Peyer's patch (tissue), 4 donors: ENCODE measurements at regions not wholly inside any gene's neighbourhood (a gene's known extent, or its start where the extent isn't known, plus 50 kb on each side); places are given as distances from the start of the nearest gene placed in this dataset.
"Not testable (repeated sequence)": the region's sequence is repeated elsewhere in the genome, so short reads cannot be mapped to it uniquely, and the experiment has no call there.

Source experiments
- DNase-seq, 3 donors: peaks; one replicate each; pipeline ENCODE4 v3.0.0-alpha.2; 2017 to 2019
- H3K27ac ChIP-seq, 4 donors: fragments of 200-600 bp; sonication (generic); one replicate each; pipeline ENCODE4 v1.5.1; 2016 to 2019
- H3K27me3 ChIP-seq, 2 donors: fragments of 200-600 bp; sonication (generic); one replicate each; pipeline ENCODE4 v1.5.1; 2019
- H3K36me3 ChIP-seq, 3 donors: fragments of 200-600 bp; sonication (generic); one replicate each; pipeline ENCODE4 v1.5.1; 2016 to 2019
- H3K4me1 ChIP-seq, 4 donors: fragments of 200-600 bp; sonication (generic); one replicate each; pipeline ENCODE4 v1.5.1; 2016 to 2019
- H3K4me3 ChIP-seq, 4 donors: fragments of 200-600 bp; sonication (generic); 1 replicate in 3 of 4; 2 replicates in 1 of 4; pipeline ENCODE4 v1.5.1; 2016 to 2019; ENCODE audit warnings: mild to moderate bottlenecking in 1 of 4
- H3K9me3 ChIP-seq, 4 donors: fragments of 200-600 bp; sonication (generic); one replicate each; pipeline ENCODE4 v1.5.1; 2016 to 2019; ENCODE audit warnings: mild to moderate bottlenecking in 1 of 4
- POLR2A ChIP-seq, 2 donors: fragments of 450-650 bp; IDR thresholded peaks; one replicate each; pipeline ENCODE4 v1.5.1; 2017; ENCODE audit warnings: antibody characterized with exemption in 2 of 2, mild to moderate bottlenecking in 2 of 2, moderate library complexity in 2 of 2
- TF ChIP-seq, protein P1 (sequence below), 6 experiments: fragments of 450-650 bp in 4 of 6; fragments of 200-600 bp in 2 of 6; sonication (generic) in 1 of 6; IDR thresholded peaks; one replicate each; pipeline ENCODE4 v1.5.1; 2017 to 2019; ENCODE audit warnings: antibody characterized with exemption in 6 of 6, mild to moderate bottlenecking in 3 of 6, moderate library complexity in 1 of 6

GRCh38 chr19:30841934-30842333, 469.8 kb downstream of the ZNF536 start:
- Histone ChIP-seq H3K4me1 (no peaks in the 10 kb centered on the region), H3K9me3 (no peaks in the 10 kb centered on the region), H3K27me3 (no peaks in the 10 kb centered on the region), H3K4me3 (no peak overlapping the region), H3K36me3 (no peaks in the 10 kb centered on the region), H3K27ac (no peak overlapping the region)
- DNase-seq, result no peak
- TF ChIP-seq, protein P1, sequence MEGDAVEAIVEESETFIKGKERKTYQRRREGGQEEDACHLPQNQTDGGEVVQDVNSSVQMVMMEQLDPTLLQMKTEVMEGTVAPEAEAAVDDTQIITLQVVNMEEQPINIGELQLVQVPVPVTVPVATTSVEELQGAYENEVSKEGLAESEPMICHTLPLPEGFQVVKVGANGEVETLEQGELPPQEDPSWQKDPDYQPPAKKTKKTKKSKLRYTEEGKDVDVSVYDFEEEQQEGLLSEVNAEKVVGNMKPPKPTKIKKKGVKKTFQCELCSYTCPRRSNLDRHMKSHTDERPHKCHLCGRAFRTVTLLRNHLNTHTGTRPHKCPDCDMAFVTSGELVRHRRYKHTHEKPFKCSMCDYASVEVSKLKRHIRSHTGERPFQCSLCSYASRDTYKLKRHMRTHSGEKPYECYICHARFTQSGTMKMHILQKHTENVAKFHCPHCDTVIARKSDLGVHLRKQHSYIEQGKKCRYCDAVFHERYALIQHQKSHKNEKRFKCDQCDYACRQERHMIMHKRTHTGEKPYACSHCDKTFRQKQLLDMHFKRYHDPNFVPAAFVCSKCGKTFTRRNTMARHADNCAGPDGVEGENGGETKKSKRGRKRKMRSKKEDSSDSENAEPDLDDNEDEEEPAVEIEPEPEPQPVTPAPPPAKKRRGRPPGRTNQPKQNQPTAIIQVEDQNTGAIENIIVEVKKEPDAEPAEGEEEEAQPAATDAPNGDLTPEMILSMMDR (IDR thresholded peaks at IDR 0.05), result no peak
- no peak for TF ChIP-seq POLR2A (IDR thresholded peaks at IDR 0.05)

GRCh38 chr19:30830875-30831274, 458.7 kb downstream of the ZNF536 start:
- no peak for DNase-seq
- TF ChIP-seq, protein P1 (IDR thresholded peaks at IDR 0.05), result no peak
- TF ChIP-seq POLR2A (IDR thresholded peaks at IDR 0.05), result no peak
- no peaks in the 10 kb centered on the region for H3K9me3 ChIP-seq
- no peak overlapping the region for H3K27ac ChIP-seq
- H3K27me3 ChIP-seq, result no peaks in the 10 kb centered on the region
- no peaks in the 10 kb centered on the region for H3K4me1 ChIP-seq
- no peak overlapping the region for H3K4me3 ChIP-seq
- H3K36me3 ChIP-seq, result no peaks in the 10 kb centered on the region

- not testable (repeated sequence) for H3K4me1 ChIP-seq, H3K27me3 ChIP-seq, H3K4me3 ChIP-seq, H3K36me3 ChIP-seq, H3K9me3 ChIP-seq, H3K27ac ChIP-seq, DNase-seq
Measured at GRCh38 chr19:30825505-30825904, 453.3 kb downstream of the ZNF536 start.

DNA sequence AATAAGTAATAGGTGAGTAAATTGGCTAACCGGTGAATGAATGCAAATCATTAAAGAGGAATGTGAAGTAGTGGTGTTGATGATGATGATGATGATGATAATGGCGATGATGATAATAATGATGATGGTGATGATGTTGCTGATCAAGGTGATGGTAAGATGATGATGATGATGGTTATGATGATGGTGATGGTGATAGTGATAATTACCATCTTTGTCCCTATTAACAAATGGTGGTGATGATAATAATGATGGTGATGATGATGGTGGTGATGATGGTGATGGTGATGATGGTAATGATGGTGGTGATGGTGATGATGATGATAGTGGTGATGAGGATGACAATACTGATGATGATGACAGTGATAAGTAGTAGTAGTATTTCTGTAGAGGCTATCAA, 452.6 kb downstream of the ZNF536 start:
- Histone ChIP-seq H3K9me3 (no peaks in the 10 kb centered on the region), H3K27ac (no peak overlapping the region), H3K36me3 (no peaks in the 10 kb centered on the region), H3K4me3 (no peak overlapping the region), H3K27me3 (no peaks in the 10 kb centered on the region), H3K4me1 (no peaks in the 10 kb centered on the region)
- no peak for DNase-seq
- TF ChIP-seq, protein P1 (IDR thresholded peaks at IDR 0.05), result no peak
- TF ChIP-seq POLR2A (IDR thresholded peaks at IDR 0.05), result no peak

DNA sequence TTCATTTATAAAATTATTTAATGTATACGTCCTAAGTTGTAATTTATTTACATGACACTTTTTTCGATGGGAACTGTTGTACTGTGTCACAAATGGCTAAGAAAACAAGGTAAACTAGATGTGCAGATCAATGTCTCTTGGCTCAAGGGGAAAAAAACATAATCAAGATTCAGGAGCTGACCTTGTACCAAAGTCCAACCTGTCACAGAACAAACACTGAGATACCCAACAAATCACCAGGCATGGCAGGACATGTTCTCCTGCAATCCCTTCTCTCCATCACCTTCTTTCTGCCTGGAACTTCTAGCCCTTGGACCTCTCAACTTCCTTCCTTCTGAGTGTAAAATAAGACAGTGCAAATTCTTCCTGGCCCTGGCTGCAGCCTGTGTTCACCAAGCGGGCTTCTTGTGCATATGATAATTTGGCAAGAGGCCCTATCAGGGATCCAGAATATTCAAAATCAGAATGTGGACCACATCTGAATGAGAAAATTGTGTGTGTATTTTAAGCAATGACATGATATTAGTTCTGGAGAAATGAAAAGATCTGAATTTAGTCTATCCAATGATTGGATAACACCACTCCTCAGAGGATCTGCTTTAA, 445.9 kb downstream of the ZNF536 start:
- H3K4me3 ChIP-seq, result no peak overlapping the region
- H3K27me3 ChIP-seq, result no peaks in the 10 kb centered on the region
- DNase-seq, result no peak
- H3K27ac ChIP-seq, result no peak overlapping the region
- no peaks in the 10 kb centered on the region for H3K36me3 ChIP-seq
- no peaks in the 10 kb centered on the region for H3K9me3 ChIP-seq
- H3K4me1 ChIP-seq, result no peaks in the 10 kb centered on the region
- TF ChIP-seq POLR2A (IDR thresholded peaks at IDR 0.05), result no peak
- TF ChIP-seq, protein P1 (IDR thresholded peaks at IDR 0.05), result no peak

DNA sequence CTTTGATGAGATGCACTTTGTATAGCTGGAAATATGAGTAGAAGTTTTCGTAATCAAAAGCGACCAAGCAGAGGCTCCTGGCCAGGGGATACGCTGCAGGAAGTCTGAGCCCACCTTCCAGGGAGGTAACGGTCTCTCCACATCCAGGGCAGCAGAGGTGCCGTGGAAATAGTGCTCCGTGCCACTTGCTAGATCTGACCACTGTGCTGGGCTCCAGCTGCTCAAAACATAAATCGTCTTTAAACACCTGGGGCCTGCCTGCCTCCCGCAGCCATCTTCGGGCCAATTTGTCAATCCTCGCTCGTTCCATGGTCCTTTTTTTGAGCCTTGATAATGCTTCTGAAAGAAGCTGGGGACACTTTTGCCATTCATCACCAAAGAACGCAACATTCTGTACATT, 445.0 kb downstream of the ZNF536 start:
- Histone ChIP-seq H3K4me1 (no peaks in the 10 kb centered on the region), H3K27ac (no peak overlapping the region), H3K4me3 (no peak overlapping the region), H3K9me3 (no peaks in the 10 kb centered on the region), H3K27me3 (no peaks in the 10 kb centered on the region), H3K36me3 (no peaks in the 10 kb centered on the region)
- no peak for DNase-seq
- TF ChIP-seq POLR2A (IDR thresholded peaks at IDR 0.05), result no peak
- TF ChIP-seq, protein P1 (IDR thresholded peaks at IDR 0.05), result no peak
